HCT116 (cell line): ENCODE measurements at regions not wholly inside any gene's neighbourhood (a gene's known extent, or its start where the extent isn't known, plus 50 kb on each side); places are given as distances from the start of the nearest gene placed in this dataset.

Experiments used
- ATAC-seq: fragments of 200-7000 bp; cut with Tn5 transposase; 2 replicates; pipeline ENCODE4 v1.9.1; 2020; ENCODE audit warnings: mild to moderate bottlenecking, moderate library complexity
- BruUV-seq: library from RNA; stranded (reverse); fragments of 400-500 nt; replicated peaks from 2 replicates; lab custom pipeline; 2021; lab: Mats Ljungman, UMichigan
- CTCF ChIA-PET: fragments of 300-600 bp; sonication (Branson Sonifier 250); formaldehyde crosslinking; loops from one replicate; lab custom pipeline; 2021; ENCODE audit warnings: antibody characterized with exemption; lab: Charles Lee
- POLR2A ChIA-PET: fragments of 300-600, 350-600 bp; sonication (Branson Sonifier 250); formaldehyde crosslinking; loops from one replicate; lab custom pipeline; 2021; ENCODE audit warnings: antibody characterized with exemption; lab: Charles Lee
- RAD21 ChIA-PET, 2 experiments: fragments of 300-600 bp; sonication (Branson Sonifier 250); formaldehyde crosslinking; loops; one replicate each; lab custom pipeline; 2023; ENCODE audit warnings: low total read pairs in 2 of 2; ENCODE audit not compliant: uncharacterized antibody in 2 of 2, unreplicated experiment in 2 of 2, low non-redundant PET in 1 of 2; lab: Charles Lee
- DNase-seq: peaks from one replicate; pipeline ENCODE4 v3.0.0-alpha.2; 2010; ENCODE audit warnings: low read depth, low spot score
- H2AFZ ChIP-seq: fragments of 200-600 bp; shearing (Covaris generic), sonication (generic); 2 replicates; pipeline ENCODE4 v1.6.1; 2017; ENCODE audit warnings: low read depth, mixed run types, mixed read lengths, antibody characterized with exemption, low read length; ENCODE audit not compliant: poor library complexity, severe bottlenecking
- H3K27ac ChIP-seq: 2 replicates; pipeline ENCODE4 v1.5.1; 2012; ENCODE audit warnings: low read depth, low read length
- H3K27me3 ChIP-seq: fragments of 200-600 bp; sonication (generic); 2 replicates; pipeline ENCODE4 v1.6.1; 2016; ENCODE audit warnings: mixed run types, low read length, mixed read lengths; ENCODE audit not compliant: insufficient read depth
- H3K36me3 ChIP-seq, 2 experiments: fragments of 200-500 bp in 1 of 2; fragments of 200-600 bp in 1 of 2; sonication (Bioruptor generic) in 1 of 2; sonication (generic) in 1 of 2; 2 replicates each; pipeline versions ENCODE4 v1.5.1 to v1.6.1; 2014 to 2016; ENCODE audit warnings: low read length in 2 of 2, inconsistent platforms in 1 of 2, mixed read lengths in 1 of 2, mixed run types in 1 of 2; ENCODE audit not compliant: insufficient read depth in 2 of 2, control insufficient read depth in 1 of 2
- H3K4me1 ChIP-seq, 2 experiments: fragments of 200-600 bp in 1 of 2; sonication (generic) in 1 of 2; 2 replicates each; pipeline versions ENCODE4 v1.5.1 to v1.6.1; 2012 to 2017; ENCODE audit warnings: low read length in 2 of 2, inconsistent platforms in 1 of 2, mild to moderate bottlenecking in 1 of 2, mixed read lengths in 1 of 2, mixed run types in 1 of 2, moderate library complexity in 1 of 2; ENCODE audit not compliant: insufficient read depth in 2 of 2, control insufficient read depth in 1 of 2
- H3K4me2 ChIP-seq: fragments of 200-600 bp; sonication (generic); 2 replicates; pipeline ENCODE4 v1.6.1; 2017; ENCODE audit warnings: mixed run types, low read length, mixed read lengths
- H3K4me3 ChIP-seq, 2 experiments: fragments of 200-600 bp in 1 of 2; sonication (generic) in 1 of 2; replicated peaks in 1 of 2; 2 replicates each; pipeline ENCODE4 v1.5.1; 2011 to 2016; ENCODE audit warnings: low read length in 2 of 2, control low read depth in 1 of 2, low read depth in 1 of 2, mild to moderate bottlenecking in 1 of 2, mixed read lengths in 1 of 2, mixed run types in 1 of 2
- H3K79me2 ChIP-seq: fragments of 200-600 bp; sonication (generic); 2 replicates; pipeline ENCODE4 v1.6.1; 2017; ENCODE audit warnings: mild to moderate bottlenecking, mixed run types, low read length, moderate library complexity, mixed read lengths; ENCODE audit not compliant: insufficient read depth
- H3K9ac ChIP-seq: fragments of 200-600 bp; sonication (generic); 2 replicates; pipeline ENCODE4 v1.6.1; 2016; ENCODE audit warnings: low read length, mixed read lengths
- H3K9me2 ChIP-seq: fragments of 200-600 bp; sonication (generic), shearing (Covaris generic); 2 replicates; pipeline ENCODE4 v1.6.1; 2017; ENCODE audit warnings: mixed run types, mild to moderate bottlenecking, moderate library complexity; ENCODE audit not compliant: insufficient read depth
- H3K9me3 ChIP-seq, 2 experiments: fragments of 200-500 bp in 1 of 2; fragments of 200-600 bp in 1 of 2; sonication (Bioruptor generic) in 1 of 2; sonication (generic) in 1 of 2; 2 replicates each; pipeline ENCODE4 v1.6.1; 2014 to 2017; ENCODE audit warnings: low read length in 2 of 2, mixed read lengths in 2 of 2, inconsistent platforms in 1 of 2, low read depth in 1 of 2, mild to moderate bottlenecking in 1 of 2, mixed run types in 1 of 2, moderate library complexity in 1 of 2; ENCODE audit not compliant: control insufficient read depth in 1 of 2, insufficient read depth in 1 of 2
- H4K20me1 ChIP-seq: fragments of 200-600 bp; sonication (generic), shearing (Covaris generic); 2 replicates; pipeline ENCODE4 v1.6.1; 2017; ENCODE audit warnings: mixed run types, mild to moderate bottlenecking, moderate library complexity; ENCODE audit not compliant: insufficient read depth
- CEBPB ChIP-seq: IDR thresholded peaks from 2 replicates; pipeline ENCODE4 v1.6.1; 2012; ENCODE audit warnings: low read depth
- EGR1 ChIP-seq: IDR thresholded peaks from 2 replicates; pipeline ENCODE4 v1.6.1; 2012; ENCODE audit warnings: low read depth
- ELF1 ChIP-seq: IDR thresholded peaks from 2 replicates; pipeline ENCODE4 v1.6.1; 2012; ENCODE audit warnings: low read depth, borderline replicate concordance
- EZH2phosphoT487 ChIP-seq: fragments of 200-600 bp; IDR thresholded peaks from 2 replicates; pipeline ENCODE4 v1.6.1; 2018; ENCODE audit warnings: antibody characterized with exemption, borderline replicate concordance
- FOSL1 ChIP-seq: IDR thresholded peaks from 2 replicates; pipeline ENCODE4 v1.6.1; 2012; ENCODE audit warnings: low read depth
- JUND ChIP-seq: IDR thresholded peaks from 2 replicates; pipeline ENCODE4 v1.6.1; 2012
- POLR2AphosphoS5 ChIP-seq: IDR thresholded peaks from 2 replicates; pipeline ENCODE4 v1.6.1; 2011; ENCODE audit warnings: mild to moderate bottlenecking, low read depth, low read length, moderate library complexity
- RAD21 ChIP-seq: IDR thresholded peaks from 2 replicates; pipeline ENCODE4 v1.6.1; 2012; ENCODE audit warnings: low read depth, mild to moderate bottlenecking
- SIN3A ChIP-seq: IDR thresholded peaks from 2 replicates; pipeline ENCODE4 v1.6.1; 2012; ENCODE audit warnings: low read depth
- SP1 ChIP-seq: IDR thresholded peaks from 2 replicates; pipeline ENCODE4 v1.6.1; 2012; ENCODE audit warnings: low read depth
- TCF7L2 ChIP-seq: IDR thresholded peaks from 2 replicates; pipeline ENCODE4 v1.7.0; 2011; ENCODE audit warnings: borderline replicate concordance, inconsistent platforms; ENCODE audit not compliant: insufficient read depth, insufficient read length; ENCODE audit errors: extremely low read depth
- YY1 ChIP-seq: IDR thresholded peaks from 2 replicates; pipeline ENCODE4 v1.6.1; 2011; ENCODE audit warnings: low read length, low read depth, moderate library complexity, mild to moderate bottlenecking; ENCODE audit not compliant: insufficient replicate concordance; ENCODE audit errors: extremely low read depth
- ZNF274 ChIP-seq: fragments of 200-500 bp; sonication (Bioruptor generic); IDR thresholded peaks from 2 replicates; pipeline ENCODE4 v1.6.1; 2014; ENCODE audit warnings: mild to moderate bottlenecking, low read depth, low read length, inconsistent platforms
- intact Hi-C: fragments of 100-400 bp; cut with micrococcal nuclease; formaldehyde crosslinking; loops from 2 replicates; pipeline ENCODE4 v1.10.0; 2022
- TF ChIP-seq, protein P1 (sequence below), 3 experiments: fragments of 200-600 bp in 1 of 3; sonication (generic) in 1 of 3; IDR thresholded peaks in 2 of 3; conservative IDR thresholded peaks in 1 of 3; 2 replicates each; pipeline ENCODE4 v1.5.1; 2012 to 2017; ENCODE audit warnings: low read depth in 2 of 3, low read length in 2 of 3, antibody characterized with exemption in 1 of 3, borderline replicate concordance in 1 of 3, control low read depth in 1 of 3, mild to moderate bottlenecking in 1 of 3, mixed read lengths in 1 of 3, mixed run types in 1 of 3, moderate library complexity in 1 of 3; ENCODE audit not compliant: insufficient read depth in 1 of 3
- TF ChIP-seq, protein P2 (sequence below): IDR thresholded peaks from 2 replicates; pipeline ENCODE4 v1.6.1; 2012; ENCODE audit warnings: low read depth
- TF ChIP-seq, protein P3 (sequence below): IDR thresholded peaks from 2 replicates; pipeline ENCODE4 v1.6.1; 2011; ENCODE audit warnings: mild to moderate bottlenecking, low read length, moderate library complexity; ENCODE audit not compliant: insufficient replicate concordance; ENCODE audit errors: extremely low read depth
- TF ChIP-seq, protein P4 (sequence below): IDR thresholded peaks from 2 replicates; pipeline ENCODE4 v1.6.1; 2012

DNA sequence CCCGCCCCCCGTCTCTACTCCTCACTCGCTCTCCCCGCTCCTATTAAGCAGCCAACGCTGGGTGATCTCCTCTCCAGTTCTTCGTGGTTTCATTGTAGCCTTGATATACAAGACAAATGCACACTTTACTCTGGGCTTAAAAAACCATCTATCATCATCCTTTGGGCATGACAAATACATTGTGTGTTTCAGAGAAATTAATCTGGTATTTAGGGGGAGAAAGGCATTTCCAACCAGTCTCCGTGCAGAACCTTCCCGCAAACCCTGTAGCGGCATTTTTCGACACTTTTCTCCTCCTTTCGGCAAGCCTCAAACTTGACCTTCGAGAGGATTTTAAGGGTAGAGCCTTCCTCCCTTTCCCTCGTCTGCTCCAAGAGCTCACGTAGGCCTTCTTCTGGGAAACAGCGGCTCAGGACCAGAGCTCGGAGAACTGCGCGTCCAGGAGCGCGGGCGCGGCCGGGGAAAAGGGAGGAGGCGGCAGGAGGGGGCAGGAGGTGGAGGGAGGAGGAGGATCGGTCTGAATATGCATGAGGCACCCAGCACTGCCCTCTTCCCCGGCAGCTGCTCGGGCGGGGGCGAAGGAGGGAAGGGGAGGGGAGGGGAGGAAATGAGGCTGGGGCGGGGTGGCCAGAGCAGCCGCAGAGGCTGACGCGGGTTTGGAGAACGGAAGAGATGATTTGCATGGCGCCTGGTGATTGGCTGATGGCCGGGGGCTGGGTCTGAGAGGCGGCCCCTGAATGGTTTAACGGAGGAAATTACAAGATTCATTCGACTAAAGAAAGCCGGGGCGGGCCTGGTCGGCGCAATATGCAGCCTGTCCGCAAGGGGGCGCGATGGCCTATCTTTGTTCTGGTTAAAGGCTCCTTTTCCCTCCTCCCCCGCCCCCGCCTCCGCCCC lies 127.5 kb downstream of the TMEM161B start:
- peak overlapping the region; percentile 49 for H3K9ac ChIP-seq
- no peaks in the 10 kb centered on the region for H3K9me2 ChIP-seq
- ATAC-seq (peak; percentile 95), DNase-seq (peak; percentile 93)
- intact Hi-C loops = loop anchor here (1.0 to 5.0 kb wide), 3 partner anchors 126 to 539 kb away; partner anchors contain the start of gene TMEM161B
- peak overlapping the region; percentile 97 for H3K4me2 ChIP-seq
- peak overlapping the region; percentile 93 for H2AFZ ChIP-seq
- peak; percentile 56 for TF ChIP-seq RAD21
- no peak for TF ChIP-seq JUND
- TF ChIP-seq ELF1 = no peak
- no peak for TF ChIP-seq CEBPB
- TF ChIP-seq POLR2AphosphoS5 = peak; percentile 60
- TF ChIP-seq, protein P1, sequence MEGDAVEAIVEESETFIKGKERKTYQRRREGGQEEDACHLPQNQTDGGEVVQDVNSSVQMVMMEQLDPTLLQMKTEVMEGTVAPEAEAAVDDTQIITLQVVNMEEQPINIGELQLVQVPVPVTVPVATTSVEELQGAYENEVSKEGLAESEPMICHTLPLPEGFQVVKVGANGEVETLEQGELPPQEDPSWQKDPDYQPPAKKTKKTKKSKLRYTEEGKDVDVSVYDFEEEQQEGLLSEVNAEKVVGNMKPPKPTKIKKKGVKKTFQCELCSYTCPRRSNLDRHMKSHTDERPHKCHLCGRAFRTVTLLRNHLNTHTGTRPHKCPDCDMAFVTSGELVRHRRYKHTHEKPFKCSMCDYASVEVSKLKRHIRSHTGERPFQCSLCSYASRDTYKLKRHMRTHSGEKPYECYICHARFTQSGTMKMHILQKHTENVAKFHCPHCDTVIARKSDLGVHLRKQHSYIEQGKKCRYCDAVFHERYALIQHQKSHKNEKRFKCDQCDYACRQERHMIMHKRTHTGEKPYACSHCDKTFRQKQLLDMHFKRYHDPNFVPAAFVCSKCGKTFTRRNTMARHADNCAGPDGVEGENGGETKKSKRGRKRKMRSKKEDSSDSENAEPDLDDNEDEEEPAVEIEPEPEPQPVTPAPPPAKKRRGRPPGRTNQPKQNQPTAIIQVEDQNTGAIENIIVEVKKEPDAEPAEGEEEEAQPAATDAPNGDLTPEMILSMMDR (IDR thresholded peaks at IDR 0.05 in 2 of 3, conservative IDR thresholded peaks at IDR 0.05 in 1 of 3; ENCODE audit: borderline replicate concordance in 1 of 3, insufficient read depth in 1 of 3, low read depth in 2 of 3, low read length in 2 of 3) = peak; percentile 22 to 68 (median 51); a peak in 4 of 6 replicates
- no peak for TF ChIP-seq EZH2phosphoT487
- no peak for TF ChIP-seq SP1
- no peak for TF ChIP-seq TCF7L2
- peak; percentile 70 for TF ChIP-seq EGR1
- TF ChIP-seq, protein P2, sequence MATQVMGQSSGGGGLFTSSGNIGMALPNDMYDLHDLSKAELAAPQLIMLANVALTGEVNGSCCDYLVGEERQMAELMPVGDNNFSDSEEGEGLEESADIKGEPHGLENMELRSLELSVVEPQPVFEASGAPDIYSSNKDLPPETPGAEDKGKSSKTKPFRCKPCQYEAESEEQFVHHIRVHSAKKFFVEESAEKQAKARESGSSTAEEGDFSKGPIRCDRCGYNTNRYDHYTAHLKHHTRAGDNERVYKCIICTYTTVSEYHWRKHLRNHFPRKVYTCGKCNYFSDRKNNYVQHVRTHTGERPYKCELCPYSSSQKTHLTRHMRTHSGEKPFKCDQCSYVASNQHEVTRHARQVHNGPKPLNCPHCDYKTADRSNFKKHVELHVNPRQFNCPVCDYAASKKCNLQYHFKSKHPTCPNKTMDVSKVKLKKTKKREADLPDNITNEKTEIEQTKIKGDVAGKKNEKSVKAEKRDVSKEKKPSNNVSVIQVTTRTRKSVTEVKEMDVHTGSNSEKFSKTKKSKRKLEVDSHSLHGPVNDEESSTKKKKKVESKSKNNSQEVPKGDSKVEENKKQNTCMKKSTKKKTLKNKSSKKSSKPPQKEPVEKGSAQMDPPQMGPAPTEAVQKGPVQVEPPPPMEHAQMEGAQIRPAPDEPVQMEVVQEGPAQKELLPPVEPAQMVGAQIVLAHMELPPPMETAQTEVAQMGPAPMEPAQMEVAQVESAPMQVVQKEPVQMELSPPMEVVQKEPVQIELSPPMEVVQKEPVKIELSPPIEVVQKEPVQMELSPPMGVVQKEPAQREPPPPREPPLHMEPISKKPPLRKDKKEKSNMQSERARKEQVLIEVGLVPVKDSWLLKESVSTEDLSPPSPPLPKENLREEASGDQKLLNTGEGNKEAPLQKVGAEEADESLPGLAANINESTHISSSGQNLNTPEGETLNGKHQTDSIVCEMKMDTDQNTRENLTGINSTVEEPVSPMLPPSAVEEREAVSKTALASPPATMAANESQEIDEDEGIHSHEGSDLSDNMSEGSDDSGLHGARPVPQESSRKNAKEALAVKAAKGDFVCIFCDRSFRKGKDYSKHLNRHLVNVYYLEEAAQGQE = no peak
- no peak for TF ChIP-seq FOSL1
- TF ChIP-seq, protein P3, sequence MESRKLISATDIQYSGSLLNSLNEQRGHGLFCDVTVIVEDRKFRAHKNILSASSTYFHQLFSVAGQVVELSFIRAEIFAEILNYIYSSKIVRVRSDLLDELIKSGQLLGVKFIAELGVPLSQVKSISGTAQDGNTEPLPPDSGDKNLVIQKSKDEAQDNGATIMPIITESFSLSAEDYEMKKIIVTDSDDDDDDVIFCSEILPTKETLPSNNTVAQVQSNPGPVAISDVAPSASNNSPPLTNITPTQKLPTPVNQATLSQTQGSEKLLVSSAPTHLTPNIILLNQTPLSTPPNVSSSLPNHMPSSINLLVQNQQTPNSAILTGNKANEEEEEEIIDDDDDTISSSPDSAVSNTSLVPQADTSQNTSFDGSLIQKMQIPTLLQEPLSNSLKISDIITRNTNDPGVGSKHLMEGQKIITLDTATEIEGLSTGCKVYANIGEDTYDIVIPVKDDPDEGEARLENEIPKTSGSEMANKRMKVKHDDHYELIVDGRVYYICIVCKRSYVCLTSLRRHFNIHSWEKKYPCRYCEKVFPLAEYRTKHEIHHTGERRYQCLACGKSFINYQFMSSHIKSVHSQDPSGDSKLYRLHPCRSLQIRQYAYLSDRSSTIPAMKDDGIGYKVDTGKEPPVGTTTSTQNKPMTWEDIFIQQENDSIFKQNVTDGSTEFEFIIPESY = no peak
- no peak for TF ChIP-seq SIN3A
- TF ChIP-seq, protein P4, sequence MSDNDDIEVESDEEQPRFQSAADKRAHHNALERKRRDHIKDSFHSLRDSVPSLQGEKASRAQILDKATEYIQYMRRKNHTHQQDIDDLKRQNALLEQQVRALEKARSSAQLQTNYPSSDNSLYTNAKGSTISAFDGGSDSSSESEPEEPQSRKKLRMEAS = no peak
- TF ChIP-seq ZNF274 = no peak
- TF ChIP-seq YY1 = peak; percentile 5
- CTCF ChIA-PET = interaction anchor here (0.6 to 1.6 kb wide), 10 partner anchors 15 to 1155 kb away, joined by 3 to 13 read pairs (median 3); no protein-coding TSS in a partner anchor
- no peaks in the 10 kb centered on the region for H3K9me3 ChIP-seq
- POLR2A ChIA-PET = interaction anchor here (0.8 kb wide), 1 partner anchor 360 kb away, joined by 4 read pairs; no protein-coding TSS in a partner anchor
- no peaks in the 10 kb centered on the region for H3K79me2 ChIP-seq
- H4K20me1 ChIP-seq = no peaks in the 10 kb centered on the region
- H3K27me3 ChIP-seq = no peaks in the 10 kb centered on the region
- H3K36me3 ChIP-seq = no peaks in the 10 kb centered on the region
- H3K4me3 ChIP-seq = peak overlapping the region; percentile 54 to 63
- TSS peak; percentile 66 for BruUV-seq
- peaks cover 5 to 19% of the 10 kb centered on the region in 2 experiments; a peak in 3 of 4 replicates for H3K4me1 ChIP-seq
- H3K27ac ChIP-seq = no peak overlapping the region
- RAD21 ChIA-PET = interaction anchor here (0.6 to 0.8 kb wide), 3 partner anchors 66 to 1154 kb away, joined by 3 to 8 read pairs (median 4); no protein-coding TSS in a partner anchor
